DND-41 (cell line): ENCODE measurements at regions not wholly inside any gene's neighbourhood (a gene's known extent, or its start where the extent isn't known, plus 50 kb on each side); places are given as distances from the start of the nearest gene placed in this dataset.

Experiments
- CTCF ChIP-seq: IDR thresholded peaks from 2 replicates; pipeline ENCODE4 v1.5.1; 2012; ENCODE audit warnings: borderline replicate concordance, low read length, moderate library complexity, mild to moderate bottlenecking; ENCODE audit not compliant: poor library complexity, severe bottlenecking; ENCODE audit errors: extremely low read depth
- EZH2 ChIP-seq: IDR thresholded peaks from 3 replicates; pipeline ENCODE4 v1.6.1; 2012; ENCODE audit warnings: borderline replicate concordance, low read depth, mild to moderate bottlenecking, moderate library complexity, low read length, inconsistent platforms; ENCODE audit not compliant: severe bottlenecking

DNA sequence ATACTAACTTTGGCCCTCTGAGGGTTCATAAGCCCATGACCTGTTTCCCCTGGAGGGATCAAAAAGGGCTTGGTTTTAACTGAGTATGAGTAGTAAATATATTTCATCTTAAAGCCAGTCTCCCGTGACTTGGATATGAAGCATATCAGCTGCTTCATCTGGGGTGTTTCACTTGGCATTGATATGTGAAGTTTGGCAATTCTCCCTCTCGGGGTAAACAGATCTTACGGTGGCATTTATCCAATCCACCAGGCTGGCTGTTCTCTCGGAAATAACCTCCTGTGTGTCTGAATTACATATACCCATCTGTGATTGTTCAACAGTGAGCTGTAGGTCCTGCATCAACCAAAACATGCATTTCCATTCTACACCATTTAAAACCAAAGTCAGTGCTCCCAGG, 130.7 kb downstream of the ADAM29 start:
- no peak for TF ChIP-seq CTCF
- no peak for TF ChIP-seq EZH2
